Activated CD8-positive, alpha-beta memory T cell treated with anti-CD3 and anti-CD28 coated beads, Interleukin-2, amount 50 U/mL, for 4 hours (primary cell): ENCODE measurements at regions not wholly inside any gene's neighbourhood (a gene's known extent, or its start where the extent isn't known, plus 50 kb on each side); places are given as distances from the start of the nearest gene placed in this dataset.

Experiments
- DNase-seq: peaks from one replicate; pipeline ENCODE4 v3.0.0-alpha.2; 2020

GRCh38 chr3:150057227-150057626, 86.5 kb upstream of the PFN2 start:
- no peak for DNase-seq

- no peak for DNase-seq
These were observed 84.6 kb upstream of the PFN2 start for GRCh38 chr3:150055332-150055731.

- DNase-seq = no peak
These were observed 83.9 kb upstream of the PFN2 start for GRCh38 chr3:150054635-150055034.

- no peak for DNase-seq
These were observed 79.8 kb upstream of the PFN2 start for GRCh38 chr3:150050510-150050909.

GRCh38 chr3:150049317-150049716, 78.6 kb upstream of the PFN2 start:
- no peak for DNase-seq

- DNase-seq = no peak
These were observed 71.2 kb upstream of the PFN2 start for GRCh38 chr3:150041877-150042276.

GRCh38 chr3:150040097-150040496, 69.4 kb upstream of the PFN2 start:
- DNase-seq = no peak

GRCh38 chr3:150038830-150039229, 68.1 kb upstream of the PFN2 start:
- DNase-seq = no peak

- no peak for DNase-seq
These were observed 66.1 kb upstream of the PFN2 start for GRCh38 chr3:150036780-150037179.

GRCh38 chr3:150035910-150036612, 65.4 kb upstream of the PFN2 start:
- DNase-seq = no peak

GRCh38 chr3:150035301-150035779, 64.6 kb upstream of the PFN2 start:
- DNase-seq = no peak

- no peak for DNase-seq
These were observed 63.0 kb upstream of the PFN2 start for GRCh38 chr3:150033721-150034120.

GRCh38 chr3:150030841-150031240, 60.1 kb upstream of the PFN2 start:
- no peak for DNase-seq

GRCh38 chr3:150023239-150023636, 52.5 kb upstream of the PFN2 start:
- DNase-seq = no peak

GRCh38 chr3:150022381-150023238, 51.9 kb upstream of the PFN2 start:
- no peak for DNase-seq

- no peak for DNase-seq
These were observed 49.8 kb upstream of the PFN2 start for GRCh38 chr3:150020527-150020926.
